H9 (cell line): ENCODE measurements at regions not wholly inside any gene's neighbourhood (a gene's known extent, or its start where the extent isn't known, plus 50 kb on each side); places are given as distances from the start of the nearest gene placed in this dataset.

Experiments used
- DNase-seq: peaks from one replicate; pipeline ENCODE4 v3.0.0-alpha.2; 2017
- H2AFZ ChIP-seq: one replicate; pipeline ENCODE4 v1.6.1; 2013; ENCODE audit warnings: mild to moderate bottlenecking, low read length, control low read depth, moderate library complexity
- H2AK5ac ChIP-seq: 2 replicates; pipeline ENCODE4 v1.6.1; 2013; ENCODE audit warnings: low read length, control low read depth, mixed read lengths; ENCODE audit not compliant: insufficient read length
- H2BK120ac ChIP-seq: one replicate; pipeline ENCODE4 v1.6.1; 2013; ENCODE audit warnings: low read depth, mild to moderate bottlenecking, low read length, control low read depth, inconsistent platforms; ENCODE audit not compliant: poor library complexity, severe bottlenecking
- H2BK12ac ChIP-seq: 2 replicates; pipeline ENCODE4 v1.6.1; 2013; ENCODE audit warnings: low read length, control low read depth, mixed read lengths, low read depth; ENCODE audit not compliant: insufficient read length
- H2BK15ac ChIP-seq: 2 replicates; pipeline ENCODE4 v1.6.1; 2013; ENCODE audit warnings: low read depth, low read length, control low read depth
- H2BK20ac ChIP-seq: one replicate; pipeline ENCODE4 v1.6.1; 2013; ENCODE audit warnings: low read depth, mild to moderate bottlenecking, low read length, control low read depth, inconsistent platforms; ENCODE audit not compliant: poor library complexity, severe bottlenecking
- H2BK5ac ChIP-seq: 2 replicates; pipeline ENCODE4 v1.6.1; 2013; ENCODE audit warnings: low read length, control low read depth, mixed read lengths; ENCODE audit not compliant: insufficient read length
- H3K14ac ChIP-seq: 2 replicates; pipeline ENCODE4 v1.6.1; 2013; ENCODE audit warnings: low read length, control low read depth; ENCODE audit not compliant: insufficient read depth
- H3K18ac ChIP-seq: 2 replicates; pipeline ENCODE4 v1.6.1; 2013; ENCODE audit warnings: low read depth, mild to moderate bottlenecking, mixed read lengths, low read length, control low read depth; ENCODE audit not compliant: insufficient read length
- H3K23ac ChIP-seq: 2 replicates; pipeline ENCODE4 v1.6.1; 2013; ENCODE audit warnings: low read length, control low read depth, mixed read lengths, low read depth; ENCODE audit not compliant: insufficient read length
- H3K23me2 ChIP-seq: 2 replicates; pipeline ENCODE4 v1.6.1; 2013; ENCODE audit warnings: low read depth, mild to moderate bottlenecking, mixed read lengths, low read length, control low read depth; ENCODE audit not compliant: insufficient read length, poor library complexity, severe bottlenecking
- H3K27ac ChIP-seq: 2 replicates; pipeline ENCODE4 v1.5.1; 2013; ENCODE audit warnings: low read length, control low read depth, mixed read lengths, low read depth; ENCODE audit not compliant: insufficient read length
- H3K27me3 ChIP-seq: 2 replicates; pipeline ENCODE4 v1.6.1; 2013; ENCODE audit warnings: low read length, control low read depth, inconsistent platforms; ENCODE audit not compliant: insufficient read depth
- H3K4ac ChIP-seq: 2 replicates; pipeline ENCODE4 v1.6.1; 2013; ENCODE audit warnings: low read depth, mild to moderate bottlenecking, control low read depth, inconsistent platforms, low read length, moderate library complexity
- H3K4me1 ChIP-seq: 2 replicates; pipeline ENCODE4 v1.6.1; 2013; ENCODE audit warnings: low read length, control low read depth, inconsistent platforms; ENCODE audit not compliant: insufficient read depth
- H3K4me2 ChIP-seq: 2 replicates; pipeline ENCODE4 v1.6.1; 2013; ENCODE audit warnings: low read length, control low read depth, mixed read lengths; ENCODE audit not compliant: insufficient read length, insufficient read depth
- H3K56ac ChIP-seq: 2 replicates; pipeline ENCODE4 v1.6.1; 2013; ENCODE audit warnings: low read depth, mild to moderate bottlenecking, mixed read lengths, low read length, control low read depth; ENCODE audit not compliant: insufficient read length
- H3K79me1 ChIP-seq: 2 replicates; pipeline ENCODE4 v1.6.1; 2013; ENCODE audit warnings: low read depth, mild to moderate bottlenecking, moderate library complexity, low read length, control low read depth, inconsistent platforms; ENCODE audit not compliant: insufficient read depth, poor library complexity, severe bottlenecking
- H3K79me2 ChIP-seq: 2 replicates; pipeline ENCODE4 v1.6.1; 2013; ENCODE audit warnings: low read length, control low read depth, inconsistent platforms; ENCODE audit not compliant: insufficient read depth
- H3K9ac ChIP-seq: 2 replicates; pipeline ENCODE4 v1.6.1; 2013; ENCODE audit warnings: low read length, control low read depth, mixed read lengths; ENCODE audit not compliant: insufficient read length; ENCODE audit errors: extremely low read depth
- H3K9me3 ChIP-seq: one replicate; pipeline ENCODE4 v1.6.1; 2013; ENCODE audit warnings: low read depth, low read length, inconsistent platforms; ENCODE audit not compliant: control insufficient read depth
- H3T11ph ChIP-seq: one replicate; pipeline ENCODE4 v1.6.1; 2013; ENCODE audit warnings: mild to moderate bottlenecking, low read length, control low read depth, inconsistent platforms
- H4K20me1 ChIP-seq: one replicate; pipeline ENCODE4 v1.6.1; 2013; ENCODE audit not compliant: control insufficient read depth, insufficient read length, insufficient read depth
- H4K5ac ChIP-seq: 2 replicates; pipeline ENCODE4 v1.6.1; 2013; ENCODE audit warnings: low read depth, mild to moderate bottlenecking, mixed read lengths, low read length, control low read depth; ENCODE audit not compliant: insufficient read length
- H4K8ac ChIP-seq: replicated peaks from 2 replicates; pipeline ENCODE4 v1.6.1; 2013; ENCODE audit warnings: low read length, control low read depth, mixed read lengths, low read depth; ENCODE audit not compliant: insufficient read length
- H4K91ac ChIP-seq: 2 replicates; pipeline ENCODE4 v1.6.1; 2013; ENCODE audit warnings: low read depth, mild to moderate bottlenecking, moderate library complexity, mixed read lengths, low read length, control low read depth; ENCODE audit not compliant: insufficient read length
- H3K27ac Mint-ChIP-seq, 3 experiments: 2 replicates in 2 of 3; 3 replicates in 1 of 3; pipeline ENCODE4 v1.8.0; 2020 to 2021; ENCODE audit warnings: mixed read lengths in 3 of 3, mild to moderate bottlenecking in 1 of 3, moderate library complexity in 1 of 3
- H3K27me3 Mint-ChIP-seq: 2 replicates; pipeline ENCODE4 v1.8.0; 2021; ENCODE audit warnings: low read depth, mild to moderate bottlenecking, moderate library complexity, mixed read lengths
- H3K36me3 Mint-ChIP-seq, 3 experiments: 2 replicates in 2 of 3; 3 replicates in 1 of 3; pipeline ENCODE4 v1.8.0; 2020 to 2021; ENCODE audit warnings: low read depth in 3 of 3, mixed read lengths in 3 of 3; ENCODE audit not compliant: insufficient read depth in 1 of 3
- H3K4me1 Mint-ChIP-seq, 2 experiments: 2 replicates each; pipeline ENCODE4 v1.8.0; 2020; ENCODE audit warnings: mixed read lengths in 2 of 2
- H3K4me3 Mint-ChIP-seq, 2 experiments: 2 replicates in 1 of 2; 3 replicates in 1 of 2; pipeline ENCODE4 v1.8.0; 2020 to 2021; ENCODE audit warnings: mild to moderate bottlenecking in 2 of 2, mixed read lengths in 2 of 2, moderate library complexity in 1 of 2
- H3K9me3 Mint-ChIP-seq, 2 experiments: 2 replicates in 1 of 2; 3 replicates in 1 of 2; pipeline ENCODE4 v1.8.0; 2020; ENCODE audit warnings: mild to moderate bottlenecking in 2 of 2, mixed read lengths in 2 of 2, moderate library complexity in 1 of 2
- WGBS: extraction: QIAGEN DNeasy Blood & Tissue Kit; methylation state at CpG from one replicate; pipeline ENCODE4 v1.1.7; 2013; ENCODE audit warnings: missing lambda C conversion rate, low lambda C conversion rate, mixed read lengths; ENCODE audit not compliant: insufficient read length; ENCODE audit errors: extremely low coverage; 5-methylcytosine and 5-hydroxymethylcytosine counted together
- TF ChIP-seq, protein P1 (sequence below): fragments of 200-600 bp; sonication (generic); conservative IDR thresholded peaks from 3 replicates; pipeline ENCODE4 v1.8.0; 2021; ENCODE audit warnings: antibody characterized with exemption, mild to moderate bottlenecking

DNA sequence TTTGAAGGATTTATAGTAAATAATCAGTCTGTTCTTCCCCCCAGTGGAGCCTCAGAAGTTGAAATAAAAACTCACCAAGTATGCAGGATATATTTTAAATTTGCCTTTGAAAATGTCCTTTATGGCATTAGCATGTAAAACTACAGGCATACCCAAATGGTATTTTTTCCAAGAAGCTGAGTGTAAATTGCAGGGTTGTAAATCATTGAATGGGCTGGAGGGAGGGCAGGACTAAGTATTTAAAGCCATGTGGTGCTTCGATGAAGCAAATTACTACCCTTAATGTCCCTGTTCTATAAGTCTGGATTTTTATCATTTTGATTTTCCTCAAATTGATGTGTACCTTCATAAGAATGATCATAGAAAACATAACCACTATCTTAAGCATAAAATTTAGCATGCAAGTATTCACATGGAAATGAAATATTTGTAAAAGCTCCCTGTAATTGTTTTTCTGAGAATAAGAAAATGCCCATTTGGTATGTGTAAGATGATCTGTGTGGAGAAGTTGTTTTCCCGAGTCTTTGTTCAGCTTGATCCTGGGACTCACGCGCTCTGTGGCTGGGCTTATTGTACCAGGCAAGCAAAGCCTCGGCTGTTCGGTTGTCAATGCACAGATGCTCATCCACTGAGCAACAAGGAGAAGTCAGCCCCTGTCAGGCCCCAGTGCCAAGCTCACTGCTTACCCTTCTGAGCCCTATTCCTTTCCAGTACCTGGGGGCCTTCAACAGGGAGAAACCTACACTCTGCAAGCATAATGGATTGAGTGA, 66.7 kb downstream of the CD164 start:
- H3K79me2 ChIP-seq = no peaks in the 10 kb centered on the region

More for the DNA sequence above, 66.7 kb downstream of the CD164 start:
- Mint-ChIP-seq H3K27me3 (no peaks in the 10 kb centered on the region), H3K4me3 (no peak overlapping the region), H3K4me1 (peaks cover 0 to 9% of the 10 kb centered on the region in 2 experiments; a peak in 2 of 4 replicates), H3K27ac (no peak overlapping the region; a peak in 1 of 7 replicates), H3K9me3 (no peaks in the 10 kb centered on the region), H3K36me3 (no peaks in the 10 kb centered on the region)
- no peak overlapping the region for H2BK120ac ChIP-seq
- H3K79me1 ChIP-seq = no peaks in the 10 kb centered on the region
- H3K27me3 ChIP-seq = no peaks in the 10 kb centered on the region
- H2AK5ac ChIP-seq = no peak overlapping the region
- no peak overlapping the region for H4K5ac ChIP-seq
- no peak overlapping the region for H2BK20ac ChIP-seq
- no peak overlapping the region for H4K91ac ChIP-seq
- no peak overlapping the region for H3K27ac ChIP-seq
- no peak overlapping the region for H2BK5ac ChIP-seq
- no peaks in the 10 kb centered on the region for H3K9me3 ChIP-seq
- TF ChIP-seq, protein P1, sequence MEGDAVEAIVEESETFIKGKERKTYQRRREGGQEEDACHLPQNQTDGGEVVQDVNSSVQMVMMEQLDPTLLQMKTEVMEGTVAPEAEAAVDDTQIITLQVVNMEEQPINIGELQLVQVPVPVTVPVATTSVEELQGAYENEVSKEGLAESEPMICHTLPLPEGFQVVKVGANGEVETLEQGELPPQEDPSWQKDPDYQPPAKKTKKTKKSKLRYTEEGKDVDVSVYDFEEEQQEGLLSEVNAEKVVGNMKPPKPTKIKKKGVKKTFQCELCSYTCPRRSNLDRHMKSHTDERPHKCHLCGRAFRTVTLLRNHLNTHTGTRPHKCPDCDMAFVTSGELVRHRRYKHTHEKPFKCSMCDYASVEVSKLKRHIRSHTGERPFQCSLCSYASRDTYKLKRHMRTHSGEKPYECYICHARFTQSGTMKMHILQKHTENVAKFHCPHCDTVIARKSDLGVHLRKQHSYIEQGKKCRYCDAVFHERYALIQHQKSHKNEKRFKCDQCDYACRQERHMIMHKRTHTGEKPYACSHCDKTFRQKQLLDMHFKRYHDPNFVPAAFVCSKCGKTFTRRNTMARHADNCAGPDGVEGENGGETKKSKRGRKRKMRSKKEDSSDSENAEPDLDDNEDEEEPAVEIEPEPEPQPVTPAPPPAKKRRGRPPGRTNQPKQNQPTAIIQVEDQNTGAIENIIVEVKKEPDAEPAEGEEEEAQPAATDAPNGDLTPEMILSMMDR = no peak
- no peak overlapping the region for H2BK12ac ChIP-seq
- no peak overlapping the region for H3K23ac ChIP-seq
- WGBS = no CpG with 5 or more reads among the region's 6 CpGs
- no peak overlapping the region for H3K56ac ChIP-seq
- no peak overlapping the region for H3T11ph ChIP-seq
- H4K8ac ChIP-seq = no peak overlapping the region
- no peak overlapping the region for H3K18ac ChIP-seq
- no peak overlapping the region for H3K9ac ChIP-seq
- no peaks in the 10 kb centered on the region for H4K20me1 ChIP-seq
- no peak overlapping the region for H3K4me2 ChIP-seq
- no peak overlapping the region for H3K14ac ChIP-seq
- H3K4me1 ChIP-seq = no peaks in the 10 kb centered on the region
- no peak overlapping the region for H2BK15ac ChIP-seq
- no peak for DNase-seq
- H2AFZ ChIP-seq = no peak overlapping the region
- no peaks in the 10 kb centered on the region for H3K23me2 ChIP-seq
- no peak overlapping the region for H3K4ac ChIP-seq
